ENCODE measurements at regions not wholly inside any gene's neighbourhood (a gene's known extent, or its start where the extent isn't known, plus 50 kb on each side); places are given as distances from the start of the nearest gene placed in this dataset.

DNA sequence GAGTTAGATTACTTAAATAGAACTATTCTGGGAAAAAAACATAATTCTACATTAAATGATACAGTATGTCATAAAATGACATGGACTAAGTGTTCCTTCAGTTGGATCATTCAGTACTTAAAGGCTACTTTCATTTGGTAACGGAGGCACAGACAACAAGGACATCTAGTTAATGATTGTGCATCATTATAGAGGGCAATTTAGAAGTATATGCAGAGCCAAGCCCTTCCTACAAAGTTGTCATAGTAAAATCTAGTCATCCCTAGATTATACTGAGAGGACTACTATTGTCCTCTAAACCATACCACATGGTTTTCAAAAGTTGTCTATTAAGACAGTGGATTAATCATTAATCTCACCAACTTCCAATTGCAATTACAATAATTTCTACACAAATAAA, 53.9 kb upstream of the STXBP5 start:
- Histone ChIP-seq H3K27me3 (ENCODE audit: control insufficient read depth, insufficient read depth, low read length) (no peaks in the 10 kb centered on the region), H3K9me3 (ENCODE audit: control insufficient read depth, insufficient read depth, low read depth, low read length) (no peaks in the 10 kb centered on the region), H3K4me2 (ENCODE audit: extremely low read depth, insufficient read depth, low read length) (no peak overlapping the region), H3K4me3 (replicated peaks in 1 of 4; ENCODE audit: control extremely low read depth in 1 of 4, insufficient read depth in 1 of 4, low read depth in 3 of 4, low read length in 4 of 4) (no peak overlapping the region), H3K9ac (ENCODE audit: insufficient read depth, low read length) (no peak overlapping the region), H3K36me3 (ENCODE audit: control insufficient read depth, insufficient read depth, low read length) (no peaks in the 10 kb centered on the region), H3K27ac (ENCODE audit: insufficient read depth, low read length) (no peak overlapping the region), H3K79me2 (ENCODE audit: control insufficient read depth, insufficient read depth, low read length) (no peaks in the 10 kb centered on the region), H4K20me1 (ENCODE audit: control insufficient read depth, extremely low read depth, insufficient read depth, low read length) (no peaks in the 10 kb centered on the region), H2AFZ (ENCODE audit: low read length) (no peak overlapping the region), H3K4me1 (ENCODE audit: control insufficient read depth, extremely low read depth, insufficient read depth, low read length) (peaks cover 4% of the 10 kb centered on the region)
- TF ChIP-seq EZH2 (IDR thresholded peaks at IDR 0.05; ENCODE audit: low read length, missing control alignments) (no peak), CTCF (conservative IDR thresholded peaks at IDR 0.05 in 1 of 2, IDR thresholded peaks at IDR 0.05 in 1 of 2; ENCODE audit: low read depth in 1 of 2, low read length in 2 of 2) (no peak)
- no peak for DNase-seq (ENCODE audit: low read depth in 2 of 2)
